GM20431 (cell line): ENCODE measurements at regions not wholly inside any gene's neighbourhood (a gene's known extent, or its start where the extent isn't known, plus 50 kb on each side); places are given as distances from the start of the nearest gene placed in this dataset.
"Not testable (repeated sequence)": the region's sequence is repeated elsewhere in the genome, so short reads cannot be mapped to it uniquely, and the experiment has no call there.

Experiments
- in situ Hi-C: fragments of 300-500 bp; cut with MseI, MboI; formaldehyde crosslinking; loops from one replicate; pipeline ENCODE4 v1.15.0; 2020; ENCODE audit warnings: low sequenced_read_pairs; ENCODE audit not compliant: unreplicated experiment

- in situ Hi-C loops = no loop called here
Observed at GRCh38 chr14:30464481-30464880, 94.5 kb upstream of the G2E3 start.

GRCh38 chr14:30468354-30468753, 90.6 kb upstream of the G2E3 start:
- in situ Hi-C loops = no loop called here

GRCh38 chr14:30471980-30472379, 87.0 kb upstream of the G2E3 start:
- in situ Hi-C loops = no loop called here

- in situ Hi-C loops = not testable (repeated sequence)
Observed at GRCh38 chr14:30473846-30474696, 84.9 kb upstream of the G2E3 start.

DNA sequence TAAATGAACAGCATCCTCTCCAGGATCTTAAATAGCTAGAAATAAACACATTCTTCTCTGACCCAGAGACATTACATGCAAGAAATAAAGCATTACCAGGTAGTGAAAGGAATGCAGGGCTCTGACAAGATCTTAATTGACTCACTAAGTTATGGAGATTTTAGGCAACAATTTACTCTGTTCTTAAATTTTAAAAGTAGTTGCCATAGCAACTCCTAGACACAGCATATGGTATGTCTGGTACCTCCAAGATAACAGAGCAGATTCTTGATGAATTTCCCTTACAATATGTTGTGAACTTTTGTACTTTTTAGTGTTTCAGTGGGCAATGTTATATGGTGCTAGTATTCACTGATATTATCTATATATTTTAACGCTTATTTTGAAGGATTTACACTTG, 76.7 kb upstream of the G2E3 start:
- in situ Hi-C loops = no loop called here

- in situ Hi-C loops = no loop called here
Observed at GRCh38 chr14:30484201-30484600, 74.8 kb upstream of the G2E3 start.

DNA sequence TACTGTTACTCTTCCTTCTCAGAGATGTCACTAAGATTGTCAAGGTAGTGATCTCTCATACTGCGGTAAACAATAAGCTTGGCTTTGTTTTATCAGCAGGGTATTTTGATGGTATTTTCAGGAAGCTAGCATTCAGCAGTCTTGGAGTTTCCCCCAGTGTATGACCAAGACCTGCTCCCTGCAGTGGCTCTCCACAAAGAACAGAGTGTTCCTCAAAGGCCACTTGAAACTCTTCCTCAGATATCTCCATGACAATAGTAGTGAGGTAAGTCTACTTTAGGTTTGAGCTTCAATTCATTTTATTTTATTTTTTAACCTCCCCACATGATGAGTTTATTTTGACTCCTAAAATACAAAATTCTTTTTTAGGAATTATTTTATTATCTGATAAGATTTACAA, 74.0 kb upstream of the G2E3 start:
- in situ Hi-C loops = no loop called here

GRCh38 chr14:30496852-30497251, 62.1 kb upstream of the G2E3 start:
- in situ Hi-C loops = no loop called here

DNA sequence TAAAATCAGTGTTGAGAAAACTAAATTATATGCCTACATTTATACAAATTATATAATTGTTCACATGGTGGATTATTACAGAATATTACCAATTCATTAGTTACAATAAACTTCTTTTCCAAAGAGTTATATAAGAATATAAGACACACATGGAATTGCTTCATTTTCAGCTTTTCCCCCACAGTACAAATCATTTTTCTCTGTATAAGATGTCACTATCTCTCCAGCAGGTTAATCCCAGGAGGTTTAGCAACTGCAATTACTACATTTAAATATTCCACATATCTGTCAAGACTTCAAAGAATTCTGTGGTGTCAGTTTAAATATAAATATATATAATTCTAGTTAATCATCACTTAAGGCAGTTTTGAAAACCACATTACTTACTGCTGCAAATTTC, 59.6 kb upstream of the G2E3 start:
- in situ Hi-C loops = no loop called here

GRCh38 chr14:30500222-30500621, 58.7 kb upstream of the G2E3 start:
- in situ Hi-C loops = no loop called here

DNA sequence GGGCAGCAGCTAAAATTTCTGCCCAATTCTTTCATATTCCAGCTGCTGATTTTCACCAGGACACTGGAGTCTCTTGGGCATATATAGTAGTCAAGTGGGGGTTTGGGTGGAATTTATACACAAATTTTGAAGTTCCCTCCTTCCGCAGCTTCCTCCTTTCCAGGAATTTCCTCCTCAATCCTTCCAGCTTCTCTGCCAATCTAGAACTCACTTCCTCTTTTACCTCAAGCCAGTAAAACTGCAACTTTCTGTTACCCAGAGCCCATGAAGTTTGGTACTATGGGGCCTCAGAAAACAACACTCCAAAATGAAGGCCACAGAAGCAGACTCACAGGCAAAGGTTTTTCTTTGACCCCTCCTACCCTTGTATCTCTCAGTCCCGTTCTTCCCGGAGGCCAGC, 51.7 kb upstream of the G2E3 start:
- in situ Hi-C loops = no loop called here
